ENCODE measurements at regions not wholly inside any gene's neighbourhood (a gene's known extent, or its start where the extent isn't known, plus 50 kb on each side); places are given as distances from the start of the nearest gene placed in this dataset.

DNA sequence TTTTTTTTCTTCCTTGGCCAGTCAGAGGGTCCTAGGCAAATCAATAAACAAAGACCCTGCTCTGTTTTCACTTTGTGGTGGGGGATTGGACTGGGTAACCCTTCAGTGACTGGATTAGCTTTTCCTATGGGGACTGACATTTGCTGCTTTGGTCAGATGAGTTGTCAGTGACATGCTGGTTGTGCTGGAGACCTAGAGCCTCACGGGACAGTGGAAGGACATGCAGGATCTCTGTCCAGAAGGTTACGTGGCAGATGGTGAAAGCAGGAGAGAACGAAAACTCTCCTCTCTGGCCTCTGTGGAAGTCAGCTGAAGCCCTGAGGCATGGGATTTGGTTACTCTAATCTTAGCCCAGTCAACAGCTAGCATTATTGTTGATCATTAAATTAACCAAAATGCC lies 90.0 kb upstream of the BMPER start:
- no peak for DNase-seq
- intact Hi-C loops (cut with micrococcal nuclease; ENCODE audit: unreplicated experiment) = no loop called here
- Mint-ChIP-seq H3K4me3 (ENCODE audit: low read depth, unreplicated experiment) (no peak overlapping the region), H3K4me1 (ENCODE audit: low read depth, unreplicated experiment) (no peaks in the 10 kb centered on the region), H3K9me3 (ENCODE audit: low read depth, unreplicated experiment) (peaks cover 6% of the 10 kb centered on the region), H3K27ac (ENCODE audit: unreplicated experiment) (no peak overlapping the region), H3K36me3 (ENCODE audit: insufficient read depth, unreplicated experiment) (no peaks in the 10 kb centered on the region), H3K27me3 (ENCODE audit: unreplicated experiment) (peaks cover 41% of the 10 kb centered on the region)
- CTCF ChIA-PET = interaction anchor here (1.1 kb wide), 1 partner anchor 9 kb away, joined by 4 read pairs; no protein-coding TSS in a partner anchor
- BruUV-seq (replicated peaks) = no TSS peak
- TF ChIP-seq, protein P1, sequence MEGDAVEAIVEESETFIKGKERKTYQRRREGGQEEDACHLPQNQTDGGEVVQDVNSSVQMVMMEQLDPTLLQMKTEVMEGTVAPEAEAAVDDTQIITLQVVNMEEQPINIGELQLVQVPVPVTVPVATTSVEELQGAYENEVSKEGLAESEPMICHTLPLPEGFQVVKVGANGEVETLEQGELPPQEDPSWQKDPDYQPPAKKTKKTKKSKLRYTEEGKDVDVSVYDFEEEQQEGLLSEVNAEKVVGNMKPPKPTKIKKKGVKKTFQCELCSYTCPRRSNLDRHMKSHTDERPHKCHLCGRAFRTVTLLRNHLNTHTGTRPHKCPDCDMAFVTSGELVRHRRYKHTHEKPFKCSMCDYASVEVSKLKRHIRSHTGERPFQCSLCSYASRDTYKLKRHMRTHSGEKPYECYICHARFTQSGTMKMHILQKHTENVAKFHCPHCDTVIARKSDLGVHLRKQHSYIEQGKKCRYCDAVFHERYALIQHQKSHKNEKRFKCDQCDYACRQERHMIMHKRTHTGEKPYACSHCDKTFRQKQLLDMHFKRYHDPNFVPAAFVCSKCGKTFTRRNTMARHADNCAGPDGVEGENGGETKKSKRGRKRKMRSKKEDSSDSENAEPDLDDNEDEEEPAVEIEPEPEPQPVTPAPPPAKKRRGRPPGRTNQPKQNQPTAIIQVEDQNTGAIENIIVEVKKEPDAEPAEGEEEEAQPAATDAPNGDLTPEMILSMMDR (IDR thresholded peaks at IDR 0.05; ENCODE audit: unreplicated experiment) = no peak

DNA sequence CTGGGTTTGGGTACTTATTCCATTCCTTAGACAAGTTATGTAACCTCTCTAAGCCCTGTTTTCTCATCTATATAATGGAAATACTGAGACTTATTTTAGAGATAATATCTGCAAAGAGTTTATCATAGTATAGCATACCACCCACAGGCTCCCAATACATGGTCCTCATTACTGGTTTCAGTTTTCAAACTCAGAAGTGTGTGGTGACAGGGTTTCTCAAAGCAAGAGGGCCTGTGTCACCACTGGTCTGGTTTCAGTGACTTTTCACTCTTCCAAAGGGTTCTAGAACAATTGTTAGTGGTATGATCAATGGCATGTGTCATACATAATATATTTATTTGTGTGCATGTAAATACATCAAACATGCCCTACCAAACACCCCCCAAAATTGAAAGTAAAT lies 89.2 kb upstream of the BMPER start:
- BruUV-seq (replicated peaks) = no TSS peak

DNA sequence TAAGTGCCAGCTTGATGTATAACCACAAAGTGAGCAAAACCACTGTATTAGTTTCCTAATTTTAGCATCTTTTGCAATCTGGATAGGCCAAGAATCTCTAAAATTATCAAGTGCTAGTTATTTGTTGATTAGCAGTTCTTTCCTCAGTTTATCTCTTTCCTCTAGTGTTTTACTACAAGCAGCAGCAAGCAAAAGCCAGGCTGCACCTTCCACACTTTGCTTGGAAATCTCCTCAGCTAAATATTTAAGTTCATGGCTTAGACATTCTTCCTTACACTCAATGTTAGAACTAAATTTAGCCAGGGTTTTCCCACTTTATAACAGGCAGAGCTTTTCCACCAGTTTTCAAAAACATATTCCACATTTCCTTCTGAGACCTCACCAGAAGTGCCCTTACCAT lies 85.7 kb upstream of the BMPER start:
- intact Hi-C loops (cut with micrococcal nuclease; ENCODE audit: unreplicated experiment) = loop anchor here (2.0 kb wide), 1 partner anchor 25 kb away; no protein-coding TSS in a partner anchor
- Mint-ChIP-seq H3K27me3 (ENCODE audit: unreplicated experiment) (peaks cover 70% of the 10 kb centered on the region), H3K27ac (ENCODE audit: unreplicated experiment) (no peak overlapping the region), H3K36me3 (ENCODE audit: insufficient read depth, unreplicated experiment) (no peaks in the 10 kb centered on the region), H3K9me3 (ENCODE audit: low read depth, unreplicated experiment) (peaks cover 2% of the 10 kb centered on the region), H3K4me3 (ENCODE audit: low read depth, unreplicated experiment) (no peak overlapping the region), H3K4me1 (ENCODE audit: low read depth, unreplicated experiment) (no peaks in the 10 kb centered on the region)
- CTCF ChIA-PET = no interaction called here
- no TSS peak for BruUV-seq (replicated peaks)
- DNase-seq = no peak
- TF ChIP-seq, protein P1 (IDR thresholded peaks at IDR 0.05; ENCODE audit: unreplicated experiment) = no peak

More for the DNA sequence above, 89.2 kb upstream of the BMPER start:
- Mint-ChIP-seq H3K9me3 (ENCODE audit: low read depth, unreplicated experiment) (peaks cover 6% of the 10 kb centered on the region), H3K36me3 (ENCODE audit: insufficient read depth, unreplicated experiment) (no peaks in the 10 kb centered on the region), H3K27ac (ENCODE audit: unreplicated experiment) (no peak overlapping the region), H3K27me3 (ENCODE audit: unreplicated experiment) (peaks cover 48% of the 10 kb centered on the region), H3K4me1 (ENCODE audit: low read depth, unreplicated experiment) (no peaks in the 10 kb centered on the region), H3K4me3 (ENCODE audit: low read depth, unreplicated experiment) (no peak overlapping the region)
- intact Hi-C loops (cut with micrococcal nuclease; ENCODE audit: unreplicated experiment) = no loop called here
- no peak for DNase-seq
- CTCF ChIA-PET = no interaction called here
- TF ChIP-seq, protein P1 (IDR thresholded peaks at IDR 0.05; ENCODE audit: unreplicated experiment) = no peak

DNA sequence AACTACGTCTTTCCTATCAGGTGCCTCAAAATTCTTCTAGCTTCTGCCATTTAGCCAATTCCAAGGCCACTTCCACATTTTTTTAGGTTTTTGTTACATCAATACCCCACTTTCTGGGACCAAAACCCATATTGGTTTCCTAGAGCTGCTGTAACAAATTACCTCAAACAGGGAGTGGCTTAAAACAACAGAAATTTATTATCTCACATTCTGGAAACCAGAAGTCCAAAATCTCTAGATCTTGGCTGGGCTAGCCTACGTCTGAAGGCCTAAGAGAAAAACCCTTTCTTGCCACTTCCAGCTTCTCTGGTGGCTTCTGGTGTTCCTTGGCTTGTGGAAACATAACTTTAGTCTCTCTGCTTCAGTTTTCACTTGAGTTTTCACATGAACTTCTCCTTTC lies 85.1 kb upstream of the BMPER start:
- no TSS peak for BruUV-seq (replicated peaks)
- intact Hi-C loops (cut with micrococcal nuclease; ENCODE audit: unreplicated experiment) = no loop called here
- Mint-ChIP-seq H3K9me3 (ENCODE audit: low read depth, unreplicated experiment) (peaks cover 2% of the 10 kb centered on the region), H3K36me3 (ENCODE audit: insufficient read depth, unreplicated experiment) (no peaks in the 10 kb centered on the region), H3K4me1 (ENCODE audit: low read depth, unreplicated experiment) (no peaks in the 10 kb centered on the region), H3K27me3 (ENCODE audit: unreplicated experiment) (peaks cover 70% of the 10 kb centered on the region), H3K27ac (ENCODE audit: unreplicated experiment) (no peak overlapping the region), H3K4me3 (ENCODE audit: low read depth, unreplicated experiment) (no peak overlapping the region)
- TF ChIP-seq, protein P1 (IDR thresholded peaks at IDR 0.05; ENCODE audit: unreplicated experiment) = no peak
- no peak for DNase-seq
- CTCF ChIA-PET = no interaction called here

Data from Calu3 (cell line).